ENCODE measurements at regions not wholly inside any gene's neighbourhood (a gene's known extent, or its start where the extent isn't known, plus 50 kb on each side); places are given as distances from the start of the nearest gene placed in this dataset.

GRCh38 chr1:42033629-42034028 lies 114.9 kb upstream of the HIVEP3 start:
- no peak for DNase-seq
- no peak overlapping the region for H4K91ac ChIP-seq (ENCODE audit: insufficient read length, low read depth, low read length)
- H3K23me2 ChIP-seq (ENCODE audit: insufficient read length, low read depth, low read length, poor library complexity, severe bottlenecking): peaks cover 7% of the 10 kb centered on the region
- no peak overlapping the region for H2BK5ac ChIP-seq (ENCODE audit: insufficient read length, low read length)
- no peak overlapping the region for H2BK20ac ChIP-seq (ENCODE audit: low read depth, low read length, poor library complexity, severe bottlenecking)
- H3K27me3 ChIP-seq (ENCODE audit: insufficient read depth, low read length): peaks cover 4% of the 10 kb centered on the region; the same call in 1 of the 2 replicates
- H3K4ac ChIP-seq (ENCODE audit: low read depth, low read length): no peak overlapping the region
- no peak overlapping the region for H4K5ac ChIP-seq (ENCODE audit: insufficient read length, low read depth, low read length)
- no peak overlapping the region for H2BK12ac ChIP-seq (ENCODE audit: insufficient read length, low read depth, low read length)
- no peak overlapping the region for H3K9ac ChIP-seq (ENCODE audit: extremely low read depth, insufficient read length, low read length)
- no peak overlapping the region for H3K18ac ChIP-seq (ENCODE audit: insufficient read length, low read depth, low read length)
- H3K4me1 Mint-ChIP-seq: peaks cover 9% of the 10 kb centered on the region in 2 experiments
- no peaks in the 10 kb centered on the region for H3K4me1 ChIP-seq (ENCODE audit: insufficient read depth, low read length)
- H3K14ac ChIP-seq (ENCODE audit: insufficient read depth, low read length): no peak overlapping the region
- H3T11ph ChIP-seq (ENCODE audit: low read length): no peak overlapping the region
- no peaks in the 10 kb centered on the region for H3K9me3 ChIP-seq (ENCODE audit: control insufficient read depth, low read depth, low read length)
- no peak overlapping the region for H3K27ac ChIP-seq (ENCODE audit: insufficient read length, low read depth, low read length)
- no peak overlapping the region for H2AFZ ChIP-seq (ENCODE audit: low read length)
- H3K23ac ChIP-seq (ENCODE audit: insufficient read length, low read depth, low read length): no peak overlapping the region
- H3K9me3 Mint-ChIP-seq: no peaks in the 10 kb centered on the region
- H3K4me2 ChIP-seq (ENCODE audit: insufficient read depth, insufficient read length, low read length): no peak overlapping the region
- no CpG with 5 or more reads among the region's 1 CpG for WGBS (ENCODE audit: extremely low coverage, insufficient read length, low lambda C conversion rate)
- TF ChIP-seq CTCF (conservative IDR thresholded peaks at IDR 0.05): no peak
- H3K27me3 Mint-ChIP-seq (ENCODE audit: low read depth): peaks cover 35% of the 10 kb centered on the region
- no peaks in the 10 kb centered on the region for H4K20me1 ChIP-seq (ENCODE audit: control insufficient read depth, insufficient read depth, insufficient read length)
- H2BK120ac ChIP-seq (ENCODE audit: low read depth, low read length, poor library complexity, severe bottlenecking): no peak overlapping the region
- no peaks in the 10 kb centered on the region for H3K79me1 ChIP-seq (ENCODE audit: insufficient read depth, low read depth, low read length, poor library complexity, severe bottlenecking)
- peaks cover 0 to 2% (median 0%) of the 10 kb centered on the region in 3 experiments; a peak in 2 of 7 replicates for H3K36me3 Mint-ChIP-seq (ENCODE audit: insufficient read depth in 1 of 3, low read depth in 3 of 3)
- H2BK15ac ChIP-seq (ENCODE audit: low read depth, low read length): no peak overlapping the region
- no peak overlapping the region for H3K56ac ChIP-seq (ENCODE audit: insufficient read length, low read depth, low read length)
- H3K4me3 Mint-ChIP-seq: no peak overlapping the region
- H3K79me2 ChIP-seq (ENCODE audit: insufficient read depth, low read length): no peaks in the 10 kb centered on the region
- H3K27ac Mint-ChIP-seq: no peak overlapping the region
- H2AK5ac ChIP-seq (ENCODE audit: insufficient read length, low read length): no peak overlapping the region
- H4K8ac ChIP-seq (replicated peaks; ENCODE audit: insufficient read length, low read depth, low read length): no peak overlapping the region

Data from H9 (cell line).